Progenitor cell of endocrine pancreas (in vitro differentiated cells): ENCODE measurements at regions not wholly inside any gene's neighbourhood (a gene's known extent, or its start where the extent isn't known, plus 50 kb on each side); places are given as distances from the start of the nearest gene placed in this dataset.

Source experiments
- DNase-seq: peaks from one replicate; pipeline ENCODE4 v3.0.0; 2021; ENCODE audit warnings: low spot score; ENCODE audit not compliant: unreplicated experiment
- H3K27ac Mint-ChIP-seq: 2 replicates; pipeline ENCODE4 v1.8.0; 2021; ENCODE audit warnings: mild to moderate bottlenecking, moderate library complexity, mixed read lengths
- H3K27me3 Mint-ChIP-seq: 2 replicates; pipeline ENCODE4 v1.8.0; 2021; ENCODE audit warnings: mixed read lengths
- H3K36me3 Mint-ChIP-seq: 2 replicates; pipeline ENCODE4 v1.8.0; 2022; ENCODE audit warnings: mixed read lengths; ENCODE audit not compliant: insufficient read depth
- H3K4me1 Mint-ChIP-seq: 2 replicates; pipeline ENCODE4 v1.8.0; 2021; ENCODE audit warnings: low read depth, mixed read lengths
- H3K4me3 Mint-ChIP-seq: 2 replicates; pipeline ENCODE4 v1.8.0; 2021; ENCODE audit warnings: low read depth, mild to moderate bottlenecking, moderate library complexity, mixed read lengths
- H3K9me3 Mint-ChIP-seq: 2 replicates; pipeline ENCODE4 v1.8.0; 2021; ENCODE audit warnings: low read depth, mixed read lengths
- CTCF ChIP-seq: fragments of 200-600 bp; sonication (generic); IDR thresholded peaks from one replicate; pipeline ENCODE4 v1.5.0; 2021; ENCODE audit warnings: antibody characterized with exemption, mild to moderate bottlenecking; ENCODE audit not compliant: unreplicated experiment

DNA sequence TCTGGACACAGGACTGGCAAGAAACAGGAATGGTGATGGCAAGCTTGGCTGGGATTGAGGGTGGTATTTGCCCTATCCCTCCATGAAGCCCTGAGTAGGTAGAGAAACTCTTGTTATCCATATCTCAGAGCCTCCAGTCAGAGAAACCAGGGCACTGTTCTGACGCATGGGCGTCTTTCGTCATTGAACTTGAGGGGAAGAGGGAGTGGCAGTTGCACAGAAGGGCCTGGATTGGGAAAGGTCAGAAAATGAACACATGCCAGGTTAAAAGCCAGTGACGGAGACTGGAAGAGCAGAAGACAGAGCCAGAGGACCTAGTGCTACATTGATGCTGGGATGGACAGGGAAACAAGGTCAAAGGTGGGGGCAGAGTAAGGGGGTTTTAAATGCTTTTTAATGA lies 516.7 kb downstream of the PLPP3 start:
- H3K4me3 Mint-ChIP-seq = no peak overlapping the region
- DNase-seq = no peak

DNA sequence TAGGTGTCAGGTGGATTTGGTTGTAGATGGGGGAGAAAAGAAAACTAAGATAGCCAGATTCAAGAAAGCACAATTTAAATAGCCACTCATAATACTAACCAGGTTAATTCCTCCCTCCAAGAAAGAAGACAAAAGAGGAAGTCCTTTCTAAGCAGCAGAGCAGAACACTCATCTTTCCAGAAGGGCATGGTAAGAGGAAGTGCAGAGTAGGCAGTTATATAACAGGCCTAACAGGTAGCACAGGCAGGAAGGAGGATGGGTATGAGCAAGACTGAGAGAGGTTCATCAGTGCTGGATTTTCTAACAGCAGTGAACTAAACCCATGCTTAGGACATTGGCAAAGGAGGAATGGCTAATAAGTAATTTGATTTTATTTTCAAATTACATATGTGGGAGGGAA lies 517.5 kb downstream of the PLPP3 start:
- H3K27ac Mint-ChIP-seq = no peak overlapping the region
- H3K27me3 Mint-ChIP-seq = no peaks in the 10 kb centered on the region
- no peak for DNase-seq
- H3K4me3 Mint-ChIP-seq = no peak overlapping the region
- TF ChIP-seq CTCF = no peak
- H3K9me3 Mint-ChIP-seq = no peaks in the 10 kb centered on the region
- H3K36me3 Mint-ChIP-seq = no peaks in the 10 kb centered on the region
- peaks cover 6% of the 10 kb centered on the region for H3K4me1 Mint-ChIP-seq

More for the DNA sequence above, 516.7 kb downstream of the PLPP3 start:
- H3K4me1 Mint-ChIP-seq = peaks cover 4% of the 10 kb centered on the region
- no peak overlapping the region for H3K27ac Mint-ChIP-seq
- TF ChIP-seq CTCF = no peak
- H3K36me3 Mint-ChIP-seq = no peaks in the 10 kb centered on the region
- no peaks in the 10 kb centered on the region for H3K9me3 Mint-ChIP-seq
- no peaks in the 10 kb centered on the region for H3K27me3 Mint-ChIP-seq

DNA sequence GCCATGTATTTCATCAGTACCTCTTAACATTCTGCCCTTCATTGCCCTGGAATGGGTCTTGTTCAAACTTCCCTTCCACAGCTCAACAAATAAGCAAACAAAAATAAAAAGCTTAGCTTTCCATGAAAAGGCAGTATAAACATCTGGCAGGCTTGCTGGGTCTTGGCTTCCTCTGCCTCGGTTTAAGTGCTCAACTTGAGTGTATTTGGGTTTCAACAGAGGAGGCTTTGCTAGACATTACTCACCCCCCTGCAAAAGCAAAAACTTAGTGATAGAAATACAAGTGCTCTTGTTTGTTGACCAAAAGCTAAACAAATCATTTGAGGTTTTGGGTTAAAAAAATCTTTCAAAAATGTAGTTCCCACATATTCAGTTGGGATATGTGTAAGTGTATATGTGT lies 518.5 kb downstream of the PLPP3 start:
- peaks cover 6% of the 10 kb centered on the region for H3K4me1 Mint-ChIP-seq
- no peak overlapping the region for H3K27ac Mint-ChIP-seq
- no peak for DNase-seq
- no peaks in the 10 kb centered on the region for H3K27me3 Mint-ChIP-seq
- H3K4me3 Mint-ChIP-seq = no peak overlapping the region
- no peaks in the 10 kb centered on the region for H3K9me3 Mint-ChIP-seq
- no peak for TF ChIP-seq CTCF
- no peaks in the 10 kb centered on the region for H3K36me3 Mint-ChIP-seq

GRCh38 chr1:56057466-56058405 lies 521.6 kb downstream of the PLPP3 start:
- peaks cover 6% of the 10 kb centered on the region for H3K4me1 Mint-ChIP-seq
- TF ChIP-seq CTCF = no peak
- no peak for DNase-seq
- no peak overlapping the region for H3K4me3 Mint-ChIP-seq
- no peak overlapping the region for H3K27ac Mint-ChIP-seq
- no peaks in the 10 kb centered on the region for H3K36me3 Mint-ChIP-seq
- peaks cover 4% of the 10 kb centered on the region for H3K27me3 Mint-ChIP-seq
- H3K9me3 Mint-ChIP-seq = no peaks in the 10 kb centered on the region

- no peaks in the 10 kb centered on the region for H3K9me3 Mint-ChIP-seq
- H3K4me1 Mint-ChIP-seq = peaks cover 6% of the 10 kb centered on the region
- H3K4me3 Mint-ChIP-seq = no peak overlapping the region
- no peak overlapping the region for H3K27ac Mint-ChIP-seq
- peaks cover 4% of the 10 kb centered on the region for H3K27me3 Mint-ChIP-seq
- TF ChIP-seq CTCF = no peak
- no peaks in the 10 kb centered on the region for H3K36me3 Mint-ChIP-seq
- no peak for DNase-seq
Observed at GRCh38 chr1:56056438-56057287, 522.7 kb downstream of the PLPP3 start.
